IMR-90 (cell line): ENCODE measurements at regions not wholly inside any gene's neighbourhood (a gene's known extent, or its start where the extent isn't known, plus 50 kb on each side); places are given as distances from the start of the nearest gene placed in this dataset.

Experiments
- ATAC-seq: fragments of 200-7000 bp; cut with Tn5 transposase; 2 replicates; pipeline ENCODE4 v1.9.1; 2020; ENCODE audit warnings: low read depth, mild to moderate bottlenecking, moderate library complexity
- BruUV-seq: library from RNA; stranded (reverse); fragments of 400-500 nt; replicated peaks from 2 replicates; lab custom pipeline; 2021; lab: Mats Ljungman, UMichigan
- CTCF ChIA-PET: fragments of 300-600 bp; formaldehyde crosslinking; extraction: SDS; loops from one replicate; lab custom pipeline; 2021; ENCODE audit warnings: antibody characterized with exemption; lab: Yijun Ruan, JAX
- POLR2A ChIA-PET: fragments of 300-600 bp; sonication (Branson Sonifier 250); formaldehyde crosslinking; loops from one replicate; lab custom pipeline; 2022; ENCODE audit warnings: antibody characterized with exemption; ENCODE audit not compliant: unreplicated experiment; lab: Charles Lee
- DNase-seq: peaks from one replicate; pipeline ENCODE4 v3.0.0; 2013
- H2AFZ ChIP-seq: replicated peaks from 2 replicates; pipeline ENCODE3; 2013; ENCODE audit warnings: low read length, mild to moderate bottlenecking; ENCODE audit not compliant: poor library complexity
- H2AK5ac ChIP-seq: 2 replicates; pipeline ENCODE4 v1.6.1; 2013; ENCODE audit warnings: low read depth, low read length, inconsistent platforms
- H2AK9ac ChIP-seq: replicated peaks from 2 replicates; pipeline ENCODE3; 2013; ENCODE audit warnings: mild to moderate bottlenecking, low read depth, low read length, moderate library complexity; ENCODE audit not compliant: poor library complexity
- H2BK120ac ChIP-seq: 2 replicates; pipeline ENCODE4 v1.6.1; 2013; ENCODE audit warnings: low read depth, low read length, inconsistent platforms
- H2BK15ac ChIP-seq: 3 replicates; pipeline ENCODE4 v1.6.1; 2013; ENCODE audit warnings: low read depth, low read length, inconsistent platforms
- H2BK20ac ChIP-seq: 2 replicates; pipeline ENCODE4 v1.6.1; 2013; ENCODE audit warnings: low read depth, mild to moderate bottlenecking, inconsistent platforms, low read length, moderate library complexity
- H2BK5ac ChIP-seq: 2 replicates; pipeline ENCODE4 v1.6.1; 2013; ENCODE audit warnings: mild to moderate bottlenecking, low read depth, low read length, inconsistent platforms; ENCODE audit not compliant: poor library complexity, severe bottlenecking
- H3K14ac ChIP-seq: replicated peaks from 2 replicates; pipeline ENCODE4 v1.6.1; 2013; ENCODE audit warnings: low read depth, low read length, inconsistent platforms
- H3K18ac ChIP-seq: 2 replicates; pipeline ENCODE4 v1.6.1; 2013; ENCODE audit warnings: low read depth, low read length, control low read depth
- H3K23ac ChIP-seq: 2 replicates; pipeline ENCODE4 v1.6.1; 2013; ENCODE audit warnings: low read depth, low read length, inconsistent platforms
- H3K27ac ChIP-seq: 2 replicates; pipeline ENCODE4 v1.5.1; 2013; ENCODE audit warnings: mild to moderate bottlenecking, control low read depth, low read length; ENCODE audit not compliant: insufficient read depth
- H3K27me3 ChIP-seq: 2 replicates; pipeline ENCODE4 v1.6.1; 2013; ENCODE audit warnings: low read length; ENCODE audit not compliant: control insufficient read depth, insufficient read depth
- H3K36me3 ChIP-seq: 2 replicates; pipeline ENCODE4 v1.6.1; 2013; ENCODE audit warnings: low read length, mixed read lengths; ENCODE audit not compliant: control insufficient read depth, insufficient read depth
- H3K4ac ChIP-seq: 2 replicates; pipeline ENCODE4 v1.6.1; 2013; ENCODE audit warnings: low read depth, low read length, inconsistent platforms
- H3K4me1 ChIP-seq: 2 replicates; pipeline ENCODE4 v1.6.1; 2013; ENCODE audit warnings: low read length, mixed read lengths; ENCODE audit not compliant: control insufficient read depth, insufficient read depth
- H3K4me2 ChIP-seq: 2 replicates; pipeline ENCODE4 v1.6.1; 2013; ENCODE audit warnings: low read depth, mild to moderate bottlenecking, control low read depth, low read length, moderate library complexity
- H3K4me3 ChIP-seq: 2 replicates; pipeline ENCODE4 v1.5.1; 2013; ENCODE audit warnings: low read depth, mild to moderate bottlenecking, control low read depth, low read length, moderate library complexity; ENCODE audit not compliant: insufficient read depth
- H3K56ac ChIP-seq: 2 replicates; pipeline ENCODE4 v1.6.1; 2013; ENCODE audit warnings: low read length, inconsistent platforms; ENCODE audit not compliant: insufficient read depth; ENCODE audit errors: extremely low read depth
- H3K79me1 ChIP-seq, 2 experiments: 2 replicates each; pipeline ENCODE4 v1.6.1; 2013; ENCODE audit warnings: low read length in 2 of 2, inconsistent platforms in 1 of 2, low read depth in 1 of 2
- H3K9ac ChIP-seq: 2 replicates; pipeline ENCODE4 v1.6.1; 2013; ENCODE audit warnings: low read depth, low read length, control low read depth
- H3K9me1 ChIP-seq: 2 replicates; pipeline ENCODE4 v1.6.1; 2013; ENCODE audit warnings: low read length, inconsistent platforms; ENCODE audit not compliant: insufficient read depth
- H3K9me3 ChIP-seq: 2 replicates; pipeline ENCODE4 v1.6.1; 2013; ENCODE audit warnings: low read length; ENCODE audit not compliant: control insufficient read depth, insufficient read depth
- H4K20me1 ChIP-seq: 2 replicates; pipeline ENCODE4 v1.6.1; 2013; ENCODE audit warnings: low read length, inconsistent platforms; ENCODE audit not compliant: insufficient read depth
- H4K5ac ChIP-seq: 2 replicates; pipeline ENCODE4 v1.6.1; 2013; ENCODE audit warnings: mild to moderate bottlenecking, low read depth, low read length, control low read depth
- H4K8ac ChIP-seq, 2 experiments: 2 replicates each; pipeline ENCODE4 v1.6.1; 2013; ENCODE audit warnings: low read depth in 2 of 2, low read length in 2 of 2, control low read depth in 1 of 2, inconsistent platforms in 1 of 2
- H4K91ac ChIP-seq: 2 replicates; pipeline ENCODE4 v1.6.1; 2013; ENCODE audit warnings: low read depth, low read length, inconsistent platforms; ENCODE audit not compliant: insufficient read depth
- BHLHE40 ChIP-seq: fragments of 150-350 bp; IDR thresholded peaks from 2 replicates; pipeline ENCODE4 v1.6.1; 2016; ENCODE audit warnings: mild to moderate bottlenecking, low read depth, low read length
- CHD1 ChIP-seq: IDR thresholded peaks from 2 replicates; pipeline ENCODE4 v1.6.1; 2012; ENCODE audit warnings: low read depth, low read length, improper control_type of control experiment
- CTCF ChIP-seq: conservative IDR thresholded peaks from 2 replicates; pipeline ENCODE4 v1.5.1; 2012; ENCODE audit warnings: mild to moderate bottlenecking, low read depth, low read length, improper control_type of control experiment
- FOS ChIP-seq: fragments of 150-350 bp; IDR thresholded peaks from 2 replicates; pipeline ENCODE4 v1.6.1; 2016; ENCODE audit warnings: low read depth, low read length
- MAFK ChIP-seq: IDR thresholded peaks from 2 replicates; pipeline ENCODE4 v1.6.1; 2012; ENCODE audit warnings: low read depth, low read length, improper control_type of control experiment
- MXI1 ChIP-seq: IDR thresholded peaks from 2 replicates; pipeline ENCODE4 v1.6.1; 2012; ENCODE audit warnings: low read depth, mild to moderate bottlenecking, low read length, moderate library complexity, borderline replicate concordance
- NFE2L2 ChIP-seq: fragments of 150-350 bp; IDR thresholded peaks from 2 replicates; pipeline ENCODE4 v1.6.1; 2016; ENCODE audit warnings: low read depth, mild to moderate bottlenecking, low read length
- RAD21 ChIP-seq: IDR thresholded peaks from 2 replicates; pipeline ENCODE4 v1.6.1; 2012; ENCODE audit warnings: low read length, improper control_type of control experiment
- RCOR1 ChIP-seq: IDR thresholded peaks from 2 replicates; pipeline ENCODE4 v1.6.1; 2012; ENCODE audit warnings: mild to moderate bottlenecking, low read length, improper control_type of control experiment; ENCODE audit not compliant: insufficient replicate concordance
- RFX5 ChIP-seq: IDR thresholded peaks from 2 replicates; pipeline ENCODE4 v1.8.0; 2012; ENCODE audit warnings: low read depth, mild to moderate bottlenecking, low read length, moderate library complexity
- SMC3 ChIP-seq: fragments of 150-350 bp; IDR thresholded peaks from 2 replicates; pipeline ENCODE4 v1.6.1; 2016; ENCODE audit warnings: low read depth, mild to moderate bottlenecking, antibody characterized with exemption, low read length, moderate library complexity
- USF2 ChIP-seq: fragments of 150-350 bp; IDR thresholded peaks from 2 replicates; pipeline ENCODE4 v1.6.1; 2017; ENCODE audit warnings: mild to moderate bottlenecking, antibody characterized with exemption, low read length, low read depth
- WGBS, 2 experiments: methylation state at CpG; one replicate each; pipeline versions ENCODE4 v1.1.5 to v1.1.7; 2013; ENCODE audit warnings: missing lambda C conversion rate in 2 of 2; ENCODE audit not compliant: insufficient read length in 1 of 2; ENCODE audit errors: extremely low coverage in 2 of 2; 5-methylcytosine and 5-hydroxymethylcytosine counted together
- dilution Hi-C: fragments of 300-500 bp; cut with HindIII; formaldehyde crosslinking; loops from one replicate; pipeline ENCODE4 v1.14.3; 2018; ENCODE audit warnings: low sequenced_read_pairs; ENCODE audit not compliant: unreplicated experiment
- in situ Hi-C: fragments of 300-500 bp; cut with MboI; formaldehyde crosslinking; loops from 3 replicates; pipeline ENCODE4 v1.14.3; 2019; ENCODE audit warnings: low sequenced_read_pairs, inconsistent platforms, mixed read lengths
- intact Hi-C: fragments of 100-400 bp; cut with micrococcal nuclease; formaldehyde crosslinking; loops from 2 replicates; pipeline ENCODE4 v1.10.0; 2022

GRCh38 chr2:128552141-128552805, 233.6 kb upstream of the HS6ST1 start:
- no peak for TF ChIP-seq CTCF
- TF ChIP-seq NFE2L2, result no peak
- no peak for TF ChIP-seq RCOR1
- no peak for TF ChIP-seq SMC3
- no peak for TF ChIP-seq BHLHE40
- no peak for TF ChIP-seq MXI1
- TF ChIP-seq USF2, result no peak
- TF ChIP-seq CHD1, result no peak
- no peak for TF ChIP-seq FOS
- TF ChIP-seq RAD21, result no peak
- no peak for TF ChIP-seq RFX5
- no peak for TF ChIP-seq MAFK
- no peak overlapping the region for H3K23ac ChIP-seq
- no peaks in the 10 kb centered on the region for H4K20me1 ChIP-seq
- H2AK9ac ChIP-seq, result no peak overlapping the region
- BruUV-seq, result no TSS peak
- H4K5ac ChIP-seq, result no peak overlapping the region
- no peaks in the 10 kb centered on the region for H3K27me3 ChIP-seq
- no CpG with 5 or more reads among the region's 8 CpGs for WGBS, 2 experiments
- H3K56ac ChIP-seq, result no peak overlapping the region
- no peak overlapping the region for H2BK20ac ChIP-seq
- DNase-seq (no peak), ATAC-seq (no peak)
- H3K9me3 ChIP-seq, result peaks cover 5% of the 10 kb centered on the region; the same call in 1 of the 2 replicates
- in situ Hi-C loops (no loop called here), dilution Hi-C loops (no loop called here), intact Hi-C loops (no loop called here)
- H2BK120ac ChIP-seq, result no peak overlapping the region
- H3K36me3 ChIP-seq, result no peaks in the 10 kb centered on the region; the same call in 1 of the 2 replicates
- H4K91ac ChIP-seq, result no peak overlapping the region
- no peak overlapping the region for H4K8ac ChIP-seq
- no peak overlapping the region for H2AFZ ChIP-seq
- no peak overlapping the region for H3K18ac ChIP-seq
- no peaks in the 10 kb centered on the region for H3K79me1 ChIP-seq
- no peak overlapping the region for H2BK15ac ChIP-seq
- H3K9me1 ChIP-seq, result no peaks in the 10 kb centered on the region
- H2AK5ac ChIP-seq, result no peak overlapping the region
- H3K4me2 ChIP-seq, result no peak overlapping the region
- no peak overlapping the region for H3K4me3 ChIP-seq
- no peak overlapping the region for H3K4ac ChIP-seq
- H3K14ac ChIP-seq, result no peak overlapping the region
- CTCF ChIA-PET, result no interaction called here
- H2BK5ac ChIP-seq, result no peak overlapping the region
- no peak overlapping the region for H3K9ac ChIP-seq
- no peak overlapping the region for H3K27ac ChIP-seq
- POLR2A ChIA-PET, result no interaction called here
- H3K4me1 ChIP-seq, result peaks cover 6% of the 10 kb centered on the region; the same call in 1 of the 2 replicates
